Neural progenitor cell (in vitro differentiated cells): ENCODE measurements at regions not wholly inside any gene's neighbourhood (a gene's known extent, or its start where the extent isn't known, plus 50 kb on each side); places are given as distances from the start of the nearest gene placed in this dataset.

Experiments
- DNase-seq: peaks from one replicate; pipeline ENCODE4 v3.0.0-alpha.2; 2016; ENCODE audit warnings: low spot score
- H2AFZ ChIP-seq: fragments of 200-600 bp; sonication (generic); replicated peaks from 2 replicates; pipeline ENCODE4 v1.6.1; 2016; ENCODE audit warnings: antibody characterized with exemption
- H3F3A ChIP-seq: fragments of 200-600 bp; sonication (generic); 2 replicates; pipeline ENCODE4 v1.6.1; 2016; ENCODE audit warnings: antibody characterized with exemption, low read depth
- H3K27ac ChIP-seq: fragments of 200-600 bp; sonication (generic); 2 replicates; pipeline ENCODE4 v1.5.1; 2016; ENCODE audit warnings: mild to moderate bottlenecking
- H3K27me3 ChIP-seq: fragments of 200-600 bp; sonication (generic); 2 replicates; pipeline ENCODE4 v1.6.1; 2016; ENCODE audit warnings: mild to moderate bottlenecking, moderate library complexity
- H3K36me3 ChIP-seq: fragments of 200-600 bp; sonication (generic); 2 replicates; pipeline ENCODE4 v1.5.1; 2016
- H3K4me1 ChIP-seq: fragments of 200-600 bp; sonication (generic); 2 replicates; pipeline ENCODE4 v1.6.1; 2016; ENCODE audit warnings: mixed run types
- H3K4me2 ChIP-seq: fragments of 200-600 bp; sonication (generic); 2 replicates; pipeline ENCODE4 v1.6.1; 2016
- H3K4me3 ChIP-seq: fragments of 200-600 bp; sonication (generic); 2 replicates; pipeline ENCODE4 v1.5.1; 2016
- H3K79me2 ChIP-seq: fragments of 200-600 bp; sonication (generic); 2 replicates; pipeline ENCODE4 v1.6.1; 2016; ENCODE audit warnings: low read depth
- H3K9ac ChIP-seq: fragments of 200-600 bp; sonication (generic); 2 replicates; pipeline ENCODE4 v1.6.1; 2016
- H3K9me3 ChIP-seq: fragments of 200-600 bp; sonication (generic); 2 replicates; pipeline ENCODE4 v1.5.1; 2016; ENCODE audit warnings: low read depth
- H4K20me1 ChIP-seq: fragments of 200-600 bp; sonication (generic); 2 replicates; pipeline ENCODE4 v1.6.1; 2016; ENCODE audit warnings: low read depth
- H3K27ac Mint-ChIP-seq: 3 replicates; pipeline ENCODE4 v1.8.0; 2021; ENCODE audit warnings: mixed read lengths
- H3K27me3 Mint-ChIP-seq: 2 replicates; pipeline ENCODE4 v1.8.0; 2022; ENCODE audit warnings: low read depth, mild to moderate bottlenecking, inconsistent platforms, moderate library complexity, mixed read lengths; ENCODE audit not compliant: insufficient read depth
- H3K36me3 Mint-ChIP-seq: 3 replicates; pipeline ENCODE4 v1.8.0; 2021; ENCODE audit warnings: mixed read lengths
- H3K4me1 Mint-ChIP-seq: 3 replicates; pipeline ENCODE4 v1.8.0; 2021; ENCODE audit warnings: mixed read lengths
- H3K4me3 Mint-ChIP-seq: 3 replicates; pipeline ENCODE4 v1.8.0; 2021; ENCODE audit warnings: mild to moderate bottlenecking, moderate library complexity, mixed read lengths
- H3K9me3 Mint-ChIP-seq: 3 replicates; pipeline ENCODE4 v1.8.0; 2020; ENCODE audit warnings: mixed read lengths
- EZH2 ChIP-seq: fragments of 200-600 bp; sonication (generic); IDR thresholded peaks from 2 replicates; pipeline ENCODE4 v1.6.1; 2017; ENCODE audit warnings: antibody characterized with exemption, mild to moderate bottlenecking, moderate library complexity
- EZH2phosphoT487 ChIP-seq: fragments of 200-600 bp; sonication (generic); IDR thresholded peaks from 2 replicates; pipeline ENCODE4 v1.6.1; 2017; ENCODE audit warnings: antibody characterized with exemption
- TF ChIP-seq, protein P1 (sequence below): fragments of 200-600 bp; sonication (generic); IDR thresholded peaks from 2 replicates; pipeline ENCODE4 v1.5.1; 2017; ENCODE audit warnings: antibody characterized with exemption, mild to moderate bottlenecking

- Histone ChIP-seq H3K79me2 (no peaks in the 10 kb centered on the region), H3K9ac (no peak overlapping the region), H2AFZ (no peak overlapping the region), H3K4me1 (no peaks in the 10 kb centered on the region), H3K4me3 (no peak overlapping the region), H3K27me3 (no peaks in the 10 kb centered on the region), H3K36me3 (no peaks in the 10 kb centered on the region), H3K4me2 (no peak overlapping the region), H4K20me1 (no peaks in the 10 kb centered on the region), H3K9me3 (no peaks in the 10 kb centered on the region), H3K27ac (no peak overlapping the region), H3F3A (no peaks in the 10 kb centered on the region)
- TF ChIP-seq, protein P1, sequence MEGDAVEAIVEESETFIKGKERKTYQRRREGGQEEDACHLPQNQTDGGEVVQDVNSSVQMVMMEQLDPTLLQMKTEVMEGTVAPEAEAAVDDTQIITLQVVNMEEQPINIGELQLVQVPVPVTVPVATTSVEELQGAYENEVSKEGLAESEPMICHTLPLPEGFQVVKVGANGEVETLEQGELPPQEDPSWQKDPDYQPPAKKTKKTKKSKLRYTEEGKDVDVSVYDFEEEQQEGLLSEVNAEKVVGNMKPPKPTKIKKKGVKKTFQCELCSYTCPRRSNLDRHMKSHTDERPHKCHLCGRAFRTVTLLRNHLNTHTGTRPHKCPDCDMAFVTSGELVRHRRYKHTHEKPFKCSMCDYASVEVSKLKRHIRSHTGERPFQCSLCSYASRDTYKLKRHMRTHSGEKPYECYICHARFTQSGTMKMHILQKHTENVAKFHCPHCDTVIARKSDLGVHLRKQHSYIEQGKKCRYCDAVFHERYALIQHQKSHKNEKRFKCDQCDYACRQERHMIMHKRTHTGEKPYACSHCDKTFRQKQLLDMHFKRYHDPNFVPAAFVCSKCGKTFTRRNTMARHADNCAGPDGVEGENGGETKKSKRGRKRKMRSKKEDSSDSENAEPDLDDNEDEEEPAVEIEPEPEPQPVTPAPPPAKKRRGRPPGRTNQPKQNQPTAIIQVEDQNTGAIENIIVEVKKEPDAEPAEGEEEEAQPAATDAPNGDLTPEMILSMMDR = no peak
- H3K27me3 Mint-ChIP-seq = peaks cover 2% of the 10 kb centered on the region
- H3K4me3 Mint-ChIP-seq = no peak overlapping the region
- no peak overlapping the region for H3K27ac Mint-ChIP-seq
- H3K36me3 Mint-ChIP-seq = no peaks in the 10 kb centered on the region
- H3K9me3 Mint-ChIP-seq = no peaks in the 10 kb centered on the region
- DNase-seq = no peak
- no peaks in the 10 kb centered on the region for H3K4me1 Mint-ChIP-seq
Measured at GRCh38 chr7:17142831-17143541, 155.5 kb upstream of the AHR start.

GRCh38 chr7:17144322-17144721 is 154.1 kb upstream of the AHR start:
- no peaks in the 10 kb centered on the region for H3K4me1 ChIP-seq
- H3K9ac ChIP-seq = no peak overlapping the region
- peak overlapping the region; percentile 47 for H2AFZ ChIP-seq
- no peaks in the 10 kb centered on the region for H3K36me3 ChIP-seq
- no peak overlapping the region for H3K27ac Mint-ChIP-seq
- no peaks in the 10 kb centered on the region for H3K79me2 ChIP-seq
- H3K36me3 Mint-ChIP-seq = no peaks in the 10 kb centered on the region
- H3K4me3 Mint-ChIP-seq = no peak overlapping the region
- TF ChIP-seq EZH2 = no peak
- TF ChIP-seq, protein P1 = no peak
- no peak for TF ChIP-seq EZH2phosphoT487
- no peak overlapping the region for H3K4me3 ChIP-seq
- no peaks in the 10 kb centered on the region for H3K9me3 Mint-ChIP-seq
- no peaks in the 10 kb centered on the region for H3K27me3 ChIP-seq
- no peaks in the 10 kb centered on the region for H3K4me1 Mint-ChIP-seq
- H3F3A ChIP-seq = no peaks in the 10 kb centered on the region
- H3K27ac ChIP-seq = no peak overlapping the region
- H4K20me1 ChIP-seq = no peaks in the 10 kb centered on the region
- no peaks in the 10 kb centered on the region for H3K9me3 ChIP-seq
- peaks cover 2% of the 10 kb centered on the region for H3K27me3 Mint-ChIP-seq
- no peak for DNase-seq
- H3K4me2 ChIP-seq = no peak overlapping the region

GRCh38 chr7:17146621-17147020 is 151.8 kb upstream of the AHR start:
- Histone ChIP-seq H3K4me3 (no peak overlapping the region), H2AFZ (no peak overlapping the region), H3K9me3 (no peaks in the 10 kb centered on the region), H3K9ac (no peak overlapping the region), H3K4me1 (no peaks in the 10 kb centered on the region), H3K27me3 (no peaks in the 10 kb centered on the region), H3K79me2 (no peaks in the 10 kb centered on the region), H4K20me1 (no peaks in the 10 kb centered on the region), H3F3A (no peaks in the 10 kb centered on the region), H3K4me2 (no peak overlapping the region), H3K27ac (no peak overlapping the region), H3K36me3 (no peaks in the 10 kb centered on the region)
- no peak overlapping the region for H3K4me3 Mint-ChIP-seq
- TF ChIP-seq, protein P1 = no peak
- TF ChIP-seq EZH2 (no peak), EZH2phosphoT487 (no peak)
- H3K4me1 Mint-ChIP-seq = no peaks in the 10 kb centered on the region
- H3K27me3 Mint-ChIP-seq = no peaks in the 10 kb centered on the region
- no peak overlapping the region for H3K27ac Mint-ChIP-seq
- H3K36me3 Mint-ChIP-seq = no peaks in the 10 kb centered on the region
- no peak for DNase-seq
- no peaks in the 10 kb centered on the region for H3K9me3 Mint-ChIP-seq
